Astrocyte of the cerebellum (primary cell): ENCODE measurements at regions not wholly inside any gene's neighbourhood (a gene's known extent, or its start where the extent isn't known, plus 50 kb on each side); places are given as distances from the start of the nearest gene placed in this dataset.

Experiments
- DNase-seq: peaks from one replicate; pipeline ENCODE4 v3.0.0-alpha.2; 2011; ENCODE audit warnings: low read depth
- H3K4me3 ChIP-seq: 2 replicates; pipeline ENCODE4 v1.5.1; 2011; ENCODE audit warnings: mild to moderate bottlenecking, low read depth, low read length, moderate library complexity
- CTCF ChIP-seq: IDR thresholded peaks from 2 replicates; pipeline ENCODE4 v1.5.1; 2012; ENCODE audit warnings: low read length, low read depth, moderate library complexity, mild to moderate bottlenecking; ENCODE audit errors: missing control alignments
- in situ Hi-C: cut with HindIII; loops from 2 replicates; pipeline ENCODE4 v1.10.0; 2017; ENCODE audit warnings: low sequenced_read_pairs

DNA sequence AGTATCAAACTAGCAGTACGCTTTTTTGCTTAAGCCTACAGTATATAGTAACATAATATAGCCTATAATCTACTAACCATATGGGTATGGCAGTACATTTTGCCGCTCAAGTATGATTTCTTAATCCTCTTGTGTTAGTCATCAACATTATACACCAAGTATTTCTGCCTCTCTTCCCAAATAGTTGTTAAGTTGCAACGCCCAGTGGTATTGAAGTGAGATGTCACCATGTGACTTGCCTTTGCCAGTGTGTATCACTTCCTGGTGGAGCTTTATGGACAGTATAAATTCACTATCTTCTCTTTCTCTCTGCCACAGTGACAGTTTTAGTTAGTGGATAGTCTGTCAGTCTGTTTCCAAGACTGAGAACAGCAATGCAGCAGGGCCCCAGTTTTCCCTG is 535.5 kb downstream of the PDHA2 start:
- TF ChIP-seq CTCF: no peak
- DNase-seq: no peak
- no peak overlapping the region for H3K4me3 ChIP-seq
- in situ Hi-C loops: no loop called here

DNA sequence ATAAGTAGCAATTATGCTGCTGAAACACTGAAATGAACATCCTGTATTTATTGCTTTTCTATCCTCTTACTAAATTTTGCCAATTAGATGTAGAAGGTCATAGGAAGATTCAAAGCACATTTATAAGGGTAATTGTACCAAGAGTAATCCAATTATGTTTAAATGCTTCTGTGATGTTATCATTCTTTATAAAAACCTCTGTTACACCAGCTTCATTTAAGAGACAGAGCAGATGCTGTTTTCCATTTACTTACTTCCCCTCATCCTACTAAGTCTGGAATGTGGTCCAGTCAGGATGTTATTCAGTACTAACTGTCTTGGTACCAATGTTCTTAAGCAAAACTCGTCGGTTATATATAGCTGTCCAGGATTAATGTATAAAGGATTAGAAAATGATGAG is 539.6 kb downstream of the PDHA2 start:
- no peak overlapping the region for H3K4me3 ChIP-seq
- TF ChIP-seq CTCF: no peak
- in situ Hi-C loops: no loop called here
- no peak for DNase-seq

DNA sequence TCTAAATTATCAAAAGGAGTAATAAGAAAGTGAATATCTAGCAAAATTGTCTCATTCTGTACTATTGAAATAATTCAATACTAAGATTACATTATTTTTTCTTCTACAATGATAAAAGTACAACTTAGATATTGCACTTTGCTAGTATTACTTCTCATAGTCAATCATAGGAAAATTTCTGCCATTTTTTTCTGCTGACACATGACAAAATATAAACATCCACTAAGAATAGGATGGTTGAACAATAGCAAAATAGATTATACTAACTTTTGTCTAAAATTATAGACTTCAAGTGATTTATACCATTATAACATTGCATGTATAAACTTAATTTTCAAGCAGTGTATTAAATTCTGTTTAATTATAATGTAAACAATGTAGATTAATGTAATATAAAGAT is 540.2 kb downstream of the PDHA2 start:
- no peak overlapping the region for H3K4me3 ChIP-seq
- in situ Hi-C loops: no loop called here
- TF ChIP-seq CTCF: no peak
- DNase-seq: no peak

DNA sequence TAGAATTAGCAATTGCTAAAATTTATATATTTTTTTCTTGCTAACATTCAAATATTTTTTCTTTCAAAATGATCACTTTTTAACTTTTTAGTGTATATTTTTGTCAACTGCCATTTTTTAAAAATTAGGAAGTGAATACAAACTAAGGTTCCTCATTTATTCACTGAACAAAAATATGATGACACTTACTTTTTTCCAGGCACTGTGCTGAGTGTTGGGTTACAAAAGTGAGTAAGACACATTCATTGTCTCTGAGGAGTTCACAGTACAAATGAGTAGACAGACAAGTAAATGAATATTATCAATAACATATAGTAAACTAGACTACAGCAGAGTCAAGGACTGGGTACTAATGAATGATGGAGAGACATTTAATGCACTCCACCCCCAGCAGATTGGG is 543.5 kb downstream of the PDHA2 start:
- H3K4me3 ChIP-seq: no peak overlapping the region
- no peak for DNase-seq
- no peak for TF ChIP-seq CTCF
- in situ Hi-C loops: no loop called here

DNA sequence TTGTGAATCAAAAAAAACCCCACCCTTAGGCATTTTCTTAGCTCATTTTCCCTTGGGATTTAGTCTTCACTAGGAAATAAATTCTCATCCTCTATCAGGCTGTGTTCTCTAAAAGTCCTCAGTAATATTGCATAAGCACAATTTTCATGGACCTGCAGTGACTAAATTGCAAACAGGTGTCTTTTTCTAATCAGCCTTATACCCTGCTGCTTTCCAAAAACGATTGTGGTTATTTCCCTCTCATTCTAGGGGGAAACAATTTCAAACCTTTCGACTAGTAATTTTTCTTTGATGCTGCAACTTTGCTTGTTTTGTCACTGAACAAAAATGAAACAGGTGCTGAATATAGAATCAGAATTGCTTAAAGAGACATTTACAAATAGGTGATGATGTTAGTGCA is 549.9 kb downstream of the PDHA2 start:
- TF ChIP-seq CTCF: no peak
- in situ Hi-C loops: no loop called here
- H3K4me3 ChIP-seq: no peak overlapping the region
- no peak for DNase-seq

- no peak overlapping the region for H3K4me3 ChIP-seq
- in situ Hi-C loops: no loop called here
- no peak for DNase-seq
- TF ChIP-seq CTCF: no peak
Measured at GRCh38 chr4:96390404-96390803, 550.5 kb downstream of the PDHA2 start.

GRCh38 chr4:96395747-96396146 is 555.9 kb downstream of the PDHA2 start:
- TF ChIP-seq CTCF: no peak
- in situ Hi-C loops: no loop called here

More at GRCh38 chr4:96395747-96396146, 555.9 kb downstream of the PDHA2 start:
- H3K4me3 ChIP-seq: no peak overlapping the region
- DNase-seq: no peak
